GM12878 (cell line): ENCODE measurements at regions not wholly inside any gene's neighbourhood (a gene's known extent, or its start where the extent isn't known, plus 50 kb on each side); places are given as distances from the start of the nearest gene placed in this dataset.

ENCODE experiments used
- MYC ChIP-seq: IDR thresholded peaks from 2 replicates; pipeline ENCODE4 v1.6.1; 2011; ENCODE audit warnings: mild to moderate bottlenecking, low read length, moderate library complexity, inconsistent platforms; ENCODE audit not compliant: insufficient read depth, insufficient replicate concordance, insufficient read length, severe bottlenecking
- USF2 ChIP-seq: IDR thresholded peaks from 2 replicates; pipeline ENCODE4 v1.6.1; 2011; ENCODE audit warnings: low read depth, low read length, improper control_type of control experiment, borderline replicate concordance

DNA sequence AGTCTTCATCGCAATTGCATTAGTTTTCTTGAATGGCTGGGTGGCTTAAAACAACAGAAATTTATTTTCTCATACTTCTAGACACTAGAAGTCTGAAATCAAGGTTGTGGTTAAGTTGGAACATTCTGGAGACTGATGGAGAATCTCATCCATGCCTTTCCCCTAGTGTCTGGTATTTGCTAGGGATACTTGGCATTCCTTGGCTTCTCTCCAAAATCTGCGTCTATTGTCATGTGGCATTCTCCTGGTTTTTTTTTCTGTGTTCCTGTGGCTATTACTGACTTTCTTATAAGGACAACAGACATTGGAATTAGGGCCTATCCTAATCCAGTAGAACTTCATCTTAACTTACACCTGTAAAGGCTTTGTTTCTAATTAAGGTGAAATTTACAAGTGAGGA lies 272.8 kb upstream of the EPHA5 start:
- TF ChIP-seq MYC (no peak), USF2 (no peak)
